ENCODE measurements at regions not wholly inside any gene's neighbourhood (a gene's known extent, or its start where the extent isn't known, plus 50 kb on each side); places are given as distances from the start of the nearest gene placed in this dataset.

- H3K4me3 Mint-ChIP-seq = no peak overlapping the region
- H3K4me1 Mint-ChIP-seq = no peaks in the 10 kb centered on the region
- H3K9me3 Mint-ChIP-seq = no peaks in the 10 kb centered on the region
- ChIA-PET CTCF (no interaction called here), POLR2A (no interaction called here)
- no peak for DNase-seq
- no peak overlapping the region for H3K27ac Mint-ChIP-seq
- no peaks in the 10 kb centered on the region for H3K36me3 Mint-ChIP-seq (ENCODE audit: low read depth)
- no peaks in the 10 kb centered on the region for H3K27me3 Mint-ChIP-seq
Observed at GRCh38 chr6:168730931-168731716, 290.1 kb downstream of the SMOC2 start.

- POLR2A ChIA-PET = no interaction called here
- no peak overlapping the region for H3K4me3 Mint-ChIP-seq
Observed at GRCh38 chr6:168728056-168728455, 287.1 kb downstream of the SMOC2 start.

GRCh38 chr6:168726312-168726856 is 285.4 kb downstream of the SMOC2 start:
- ChIA-PET CTCF (no interaction called here), POLR2A (no interaction called here)
- H3K27me3 Mint-ChIP-seq = no peaks in the 10 kb centered on the region
- no peaks in the 10 kb centered on the region for H3K4me1 Mint-ChIP-seq
- H3K27ac Mint-ChIP-seq = no peak overlapping the region
- no peaks in the 10 kb centered on the region for H3K9me3 Mint-ChIP-seq
- DNase-seq = no peak
- H3K36me3 Mint-ChIP-seq (ENCODE audit: low read depth) = no peaks in the 10 kb centered on the region
- H3K4me3 Mint-ChIP-seq = no peak overlapping the region

More at GRCh38 chr6:168728056-168728455, 287.1 kb downstream of the SMOC2 start:
- no peaks in the 10 kb centered on the region for H3K9me3 Mint-ChIP-seq
- CTCF ChIA-PET = no interaction called here
- H3K36me3 Mint-ChIP-seq (ENCODE audit: low read depth) = no peaks in the 10 kb centered on the region
- no peaks in the 10 kb centered on the region for H3K4me1 Mint-ChIP-seq
- no peak for DNase-seq
- no peak overlapping the region for H3K27ac Mint-ChIP-seq
- H3K27me3 Mint-ChIP-seq = no peaks in the 10 kb centered on the region

GRCh38 chr6:168725802-168726201 is 284.8 kb downstream of the SMOC2 start:
- Mint-ChIP-seq H3K36me3 (ENCODE audit: low read depth) (no peaks in the 10 kb centered on the region), H3K27ac (no peak overlapping the region), H3K27me3 (no peaks in the 10 kb centered on the region), H3K4me3 (no peak overlapping the region), H3K4me1 (no peaks in the 10 kb centered on the region), H3K9me3 (no peaks in the 10 kb centered on the region)
- ChIA-PET POLR2A (no interaction called here), CTCF (no interaction called here)
- no peak for DNase-seq

- H3K36me3 Mint-ChIP-seq (ENCODE audit: low read depth) = no peaks in the 10 kb centered on the region
- DNase-seq = no peak
- H3K4me3 Mint-ChIP-seq = no peak overlapping the region
- H3K27me3 Mint-ChIP-seq = no peaks in the 10 kb centered on the region
- H3K27ac Mint-ChIP-seq = no peak overlapping the region
- CTCF ChIA-PET = no interaction called here
- H3K4me1 Mint-ChIP-seq = no peaks in the 10 kb centered on the region
- H3K9me3 Mint-ChIP-seq = no peaks in the 10 kb centered on the region
- POLR2A ChIA-PET = no interaction called here
Observed at GRCh38 chr6:168724669-168725570, 283.9 kb downstream of the SMOC2 start.

- ChIA-PET CTCF (interaction anchor here (1.5 kb wide), 1 partner anchor 10 kb away, joined by 4 read pairs; no protein-coding TSS in a partner anchor), POLR2A (no interaction called here)
- Mint-ChIP-seq H3K27me3 (no peaks in the 10 kb centered on the region), H3K36me3 (ENCODE audit: low read depth) (no peaks in the 10 kb centered on the region), H3K9me3 (no peaks in the 10 kb centered on the region), H3K4me1 (no peaks in the 10 kb centered on the region), H3K4me3 (no peak overlapping the region), H3K27ac (no peak overlapping the region)
- no peak for DNase-seq
Observed at GRCh38 chr6:168724033-168724432, 283.0 kb downstream of the SMOC2 start.

- ChIA-PET POLR2A (no interaction called here), CTCF (no interaction called here)
Observed at GRCh38 chr6:168722397-168722796, 281.4 kb downstream of the SMOC2 start.

GRCh38 chr6:168721571-168721970 is 280.6 kb downstream of the SMOC2 start:
- Mint-ChIP-seq H3K9me3 (no peaks in the 10 kb centered on the region), H3K36me3 (ENCODE audit: low read depth) (no peaks in the 10 kb centered on the region), H3K27me3 (no peaks in the 10 kb centered on the region), H3K4me3 (no peak overlapping the region), H3K27ac (no peak overlapping the region), H3K4me1 (no peaks in the 10 kb centered on the region)
- DNase-seq = no peak
- ChIA-PET CTCF (no interaction called here), POLR2A (no interaction called here)

More at GRCh38 chr6:168722397-168722796, 281.4 kb downstream of the SMOC2 start:
- no peaks in the 10 kb centered on the region for H3K27me3 Mint-ChIP-seq
- H3K27ac Mint-ChIP-seq = no peak overlapping the region
- H3K9me3 Mint-ChIP-seq = no peaks in the 10 kb centered on the region
- no peaks in the 10 kb centered on the region for H3K36me3 Mint-ChIP-seq (ENCODE audit: low read depth)
- H3K4me1 Mint-ChIP-seq = no peaks in the 10 kb centered on the region
- no peak overlapping the region for H3K4me3 Mint-ChIP-seq
- DNase-seq = no peak

- Mint-ChIP-seq H3K27me3 (no peaks in the 10 kb centered on the region), H3K27ac (no peak overlapping the region), H3K4me3 (no peak overlapping the region), H3K4me1 (no peaks in the 10 kb centered on the region), H3K9me3 (no peaks in the 10 kb centered on the region), H3K36me3 (ENCODE audit: low read depth) (no peaks in the 10 kb centered on the region)
- DNase-seq = no peak
- POLR2A ChIA-PET = no interaction called here
- CTCF ChIA-PET = no interaction called here
Observed at GRCh38 chr6:168719901-168720300, 278.9 kb downstream of the SMOC2 start.

- ChIA-PET POLR2A (no interaction called here), CTCF (no interaction called here)
- Mint-ChIP-seq H3K27ac (no peak overlapping the region), H3K36me3 (ENCODE audit: low read depth) (no peaks in the 10 kb centered on the region), H3K4me1 (no peaks in the 10 kb centered on the region), H3K27me3 (no peaks in the 10 kb centered on the region), H3K9me3 (no peaks in the 10 kb centered on the region), H3K4me3 (no peak overlapping the region)
- DNase-seq = no peak
Observed at GRCh38 chr6:168718821-168719475, 278.0 kb downstream of the SMOC2 start.
